ENCODE measurements at regions not wholly inside any gene's neighbourhood (a gene's known extent, or its start where the extent isn't known, plus 50 kb on each side); places are given as distances from the start of the nearest gene placed in this dataset.

DNA sequence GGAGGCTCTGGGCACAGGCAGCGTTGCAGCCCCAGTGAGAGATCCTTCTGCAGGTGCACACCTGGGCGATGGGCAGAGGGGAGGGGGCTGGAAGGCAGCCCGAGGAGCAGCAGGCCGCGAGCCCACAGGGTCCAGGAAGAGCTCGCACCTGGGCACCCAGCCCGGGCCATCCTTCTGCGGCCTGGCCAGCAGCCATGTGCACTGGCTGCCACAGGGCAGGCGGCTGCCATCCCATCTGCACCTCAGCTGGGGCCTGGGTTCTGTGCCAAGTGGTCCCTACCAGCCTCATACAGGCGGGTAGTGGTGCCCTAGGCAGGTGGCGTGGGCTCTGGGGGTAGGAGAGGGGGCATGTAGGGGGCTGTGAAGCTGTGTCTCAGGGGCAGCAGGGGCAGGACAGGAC lies 197.2 kb downstream of the RBFOX3 start:
- Mint-ChIP-seq H3K4me1 (no peaks in the 10 kb centered on the region), H3K36me3 (no peaks in the 10 kb centered on the region), H3K4me3 (no peak overlapping the region), H3K27ac (no peak overlapping the region), H3K9me3 (peaks cover 0 to 2% (median 0%) of the 10 kb centered on the region in 7 donors), H3K27me3 (no peaks in the 10 kb centered on the region)
- H3K27ac ChIP-seq (ENCODE audit: insufficient read depth, low read length, poor library complexity, severe bottlenecking), result no peak overlapping the region
- H3K36me3 ChIP-seq (ENCODE audit: control insufficient read depth, insufficient read depth, low read length), result no peaks in the 10 kb centered on the region
- no peaks in the 10 kb centered on the region for H3K4me1 ChIP-seq (ENCODE audit: control insufficient read depth, insufficient read depth, low read length, poor library complexity, severe bottlenecking)
- DNase-seq (no peak), ATAC-seq (ENCODE audit: low read depth in 2 of 2) (no peak)
- no peaks in the 10 kb centered on the region for H3K9me3 ChIP-seq (ENCODE audit: control insufficient read depth in 2 of 2, low read length in 2 of 2)
- no peaks in the 10 kb centered on the region for H3K27me3 ChIP-seq (ENCODE audit: control insufficient read depth, insufficient read depth, low read length)
- H3K4me3 ChIP-seq (ENCODE audit: low read depth, low read length), result no peak overlapping the region

DNA sequence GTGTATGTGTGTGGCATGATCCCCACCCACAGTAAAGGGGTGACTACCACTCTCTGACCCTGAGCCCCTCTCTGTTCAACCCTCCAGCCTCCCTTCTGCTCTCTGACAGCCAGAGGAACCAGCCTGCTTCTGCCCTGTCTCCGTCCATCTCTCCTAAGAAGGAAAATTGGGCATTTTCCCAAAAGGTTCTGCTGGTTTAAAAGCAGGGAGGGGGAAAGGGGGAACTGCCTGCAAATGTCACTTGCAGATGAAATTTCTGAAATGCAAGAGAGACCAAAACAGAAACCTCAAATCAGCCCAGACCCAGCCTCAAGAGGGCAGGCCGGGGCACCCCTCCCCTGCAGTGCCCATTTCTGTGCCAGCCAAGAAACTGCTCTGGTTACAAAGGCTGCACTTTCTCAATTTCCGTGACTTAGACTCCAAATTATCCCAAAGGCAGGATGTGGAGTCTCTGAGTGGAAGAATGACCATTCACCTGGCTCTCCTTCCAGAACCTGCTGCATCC lies 197.9 kb downstream of the RBFOX3 start:
- ATAC-seq (ENCODE audit: low read depth in 2 of 2) (no peak), DNase-seq (no peak)
- Mint-ChIP-seq H3K4me1 (no peaks in the 10 kb centered on the region), H3K36me3 (no peaks in the 10 kb centered on the region), H3K27me3 (peaks cover 3% of the 10 kb centered on the region), H3K4me3 (no peak overlapping the region), H3K9me3 (peaks cover 0 to 1% (median 0%) of the 10 kb centered on the region in 7 donors), H3K27ac (no peak overlapping the region)
- no peak overlapping the region for H3K4me3 ChIP-seq (ENCODE audit: low read depth, low read length)
- H3K36me3 ChIP-seq (ENCODE audit: control insufficient read depth, insufficient read depth, low read length), result no peaks in the 10 kb centered on the region
- no peak overlapping the region for H3K27ac ChIP-seq (ENCODE audit: insufficient read depth, low read length, poor library complexity, severe bottlenecking)
- no peaks in the 10 kb centered on the region for H3K9me3 ChIP-seq (ENCODE audit: control insufficient read depth in 2 of 2, low read length in 2 of 2)
- H3K4me1 ChIP-seq (ENCODE audit: control insufficient read depth, insufficient read depth, low read length, poor library complexity, severe bottlenecking), result no peaks in the 10 kb centered on the region
- no peaks in the 10 kb centered on the region for H3K27me3 ChIP-seq (ENCODE audit: control insufficient read depth, insufficient read depth, low read length)

DNA sequence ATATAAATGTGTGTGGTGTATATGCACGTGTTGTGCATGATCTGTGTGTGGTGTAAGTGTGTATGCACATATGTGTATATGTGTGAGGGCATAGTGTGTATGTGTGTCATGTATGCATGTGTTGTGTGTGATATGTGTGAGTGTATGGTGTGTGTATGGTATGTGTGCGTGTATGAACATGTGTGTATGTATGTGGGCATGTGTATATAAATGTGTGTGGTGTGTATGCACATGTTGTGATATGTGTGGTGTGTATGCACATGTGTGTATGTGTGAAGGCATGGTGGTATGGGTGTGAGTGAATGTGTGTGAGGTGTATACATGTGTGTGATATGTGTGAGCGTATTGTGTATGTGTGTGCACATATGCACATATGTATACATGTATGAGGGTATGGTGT lies 198.7 kb downstream of the RBFOX3 start:
- no peak for ATAC-seq (ENCODE audit: low read depth in 2 of 2)
- Mint-ChIP-seq H3K4me3 (no peak overlapping the region), H3K4me1 (no peaks in the 10 kb centered on the region), H3K27ac (no peak overlapping the region), H3K9me3 (peaks cover 0 to 2% (median 0%) of the 10 kb centered on the region in 7 donors), H3K36me3 (no peaks in the 10 kb centered on the region), H3K27me3 (peaks cover 9% of the 10 kb centered on the region)
- no peaks in the 10 kb centered on the region for H3K27me3 ChIP-seq (ENCODE audit: control insufficient read depth, insufficient read depth, low read length)
- no peaks in the 10 kb centered on the region for H3K9me3 ChIP-seq (ENCODE audit: control insufficient read depth in 2 of 2, low read length in 2 of 2)
- H3K4me3 ChIP-seq (ENCODE audit: low read depth, low read length), result no peak overlapping the region
- DNase-seq, result no peak
- no peak overlapping the region for H3K27ac ChIP-seq (ENCODE audit: insufficient read depth, low read length, poor library complexity, severe bottlenecking)
- no peaks in the 10 kb centered on the region for H3K4me1 ChIP-seq (ENCODE audit: control insufficient read depth, insufficient read depth, low read length, poor library complexity, severe bottlenecking)
- no peaks in the 10 kb centered on the region for H3K36me3 ChIP-seq (ENCODE audit: control insufficient read depth, insufficient read depth, low read length)

DNA sequence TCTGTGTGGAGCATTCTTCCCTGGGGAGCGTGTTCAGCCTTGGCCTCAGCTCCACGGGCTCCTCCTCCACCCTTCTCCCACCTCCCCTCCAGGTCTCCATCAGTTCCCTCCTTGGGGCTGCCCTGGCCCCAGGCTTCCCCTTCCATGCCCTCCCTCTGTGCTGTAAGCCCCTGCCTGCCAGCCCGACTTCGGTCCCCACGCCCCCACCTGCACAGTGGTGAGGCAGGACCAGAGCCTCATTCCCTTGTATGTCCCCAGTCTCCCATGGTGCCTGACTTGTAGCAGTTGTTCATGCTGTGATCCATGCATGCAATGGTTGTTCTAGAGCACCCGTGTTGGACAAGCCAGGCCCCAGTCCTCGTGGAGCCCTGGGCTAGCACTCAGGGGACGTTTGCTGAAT lies 199.4 kb downstream of the RBFOX3 start:
- no peaks in the 10 kb centered on the region for H3K36me3 Mint-ChIP-seq
- Histone ChIP-seq H3K27me3 (ENCODE audit: control insufficient read depth, insufficient read depth, low read length) (no peaks in the 10 kb centered on the region), H3K36me3 (ENCODE audit: control insufficient read depth, insufficient read depth, low read length) (no peaks in the 10 kb centered on the region), H3K9me3 (ENCODE audit: control insufficient read depth in 2 of 2, low read length in 2 of 2) (no peaks in the 10 kb centered on the region), H3K4me1 (ENCODE audit: control insufficient read depth, insufficient read depth, low read length, poor library complexity, severe bottlenecking) (no peaks in the 10 kb centered on the region), H3K27ac (ENCODE audit: insufficient read depth, low read length, poor library complexity, severe bottlenecking) (no peak overlapping the region), H3K4me3 (ENCODE audit: low read depth, low read length) (no peak overlapping the region)
- H3K27me3 Mint-ChIP-seq, result peaks cover 9% of the 10 kb centered on the region
- peaks cover 0 to 2% (median 0%) of the 10 kb centered on the region in 7 donors for H3K9me3 Mint-ChIP-seq
- H3K4me3 Mint-ChIP-seq, result no peak overlapping the region
- no peak overlapping the region for H3K27ac Mint-ChIP-seq
- no peak for ATAC-seq (ENCODE audit: low read depth in 2 of 2)
- H3K4me1 Mint-ChIP-seq, result no peaks in the 10 kb centered on the region
- DNase-seq, result no peak

DNA sequence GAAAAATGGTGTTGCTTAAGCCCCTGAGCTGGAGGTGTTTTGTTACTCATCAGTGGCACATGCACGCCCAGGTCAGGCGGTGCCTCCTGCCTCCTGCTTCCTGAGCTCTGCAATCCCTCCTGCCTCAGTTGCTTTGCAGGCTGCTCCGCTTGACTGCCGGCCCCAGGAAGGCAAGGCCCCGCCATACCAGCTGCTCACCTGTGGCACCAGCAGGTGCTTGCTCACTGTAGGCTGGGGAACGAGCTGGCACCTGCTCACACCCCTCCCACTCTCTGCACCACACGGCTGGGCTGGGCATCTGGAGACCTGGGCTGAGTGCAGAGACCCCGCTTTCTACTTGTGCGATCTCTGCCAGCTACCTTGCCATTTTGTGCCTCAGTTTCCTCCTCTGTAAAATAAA lies 200.2 kb downstream of the RBFOX3 start:
- H3K4me3 ChIP-seq (ENCODE audit: low read depth, low read length), result no peak overlapping the region
- no peak overlapping the region for H3K27ac ChIP-seq (ENCODE audit: insufficient read depth, low read length, poor library complexity, severe bottlenecking)
- H3K4me1 ChIP-seq (ENCODE audit: control insufficient read depth, insufficient read depth, low read length, poor library complexity, severe bottlenecking), result no peaks in the 10 kb centered on the region
- no peaks in the 10 kb centered on the region for H3K4me1 Mint-ChIP-seq
- H3K27me3 ChIP-seq (ENCODE audit: control insufficient read depth, insufficient read depth, low read length), result no peaks in the 10 kb centered on the region
- H3K9me3 Mint-ChIP-seq, result peaks cover 0 to 3% (median 0%) of the 10 kb centered on the region in 7 donors
- no peaks in the 10 kb centered on the region for H3K36me3 ChIP-seq (ENCODE audit: control insufficient read depth, insufficient read depth, low read length)
- H3K9me3 ChIP-seq (ENCODE audit: control insufficient read depth in 2 of 2, low read length in 2 of 2), result no peaks in the 10 kb centered on the region
- DNase-seq, result no peak
- no peak for ATAC-seq (ENCODE audit: low read depth in 2 of 2)
- H3K27me3 Mint-ChIP-seq, result peaks cover 9% of the 10 kb centered on the region
- H3K4me3 Mint-ChIP-seq, result no peak overlapping the region
- H3K36me3 Mint-ChIP-seq, result no peaks in the 10 kb centered on the region
- H3K27ac Mint-ChIP-seq, result no peak overlapping the region

DNA sequence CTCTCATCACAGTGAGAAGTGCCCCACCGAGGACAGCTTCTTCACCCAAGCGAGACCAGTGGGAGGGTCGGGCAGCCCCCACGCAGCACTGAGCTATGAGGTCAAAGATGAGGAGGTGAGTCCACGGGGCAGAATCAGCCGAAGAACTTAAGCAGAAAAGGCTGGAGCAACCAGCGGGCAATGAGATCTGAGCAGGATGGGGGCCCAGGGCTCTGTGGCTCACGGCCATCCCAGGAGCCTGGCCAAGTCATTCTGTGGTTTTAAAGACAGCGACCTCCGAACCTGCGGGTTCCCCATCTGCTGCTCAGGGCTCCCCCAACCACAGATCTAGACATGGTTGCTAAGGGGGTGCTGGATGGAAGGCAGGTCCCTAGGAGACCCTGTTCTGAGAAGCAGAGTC lies 202.6 kb downstream of the RBFOX3 start:
- no peaks in the 10 kb centered on the region for H3K4me1 Mint-ChIP-seq
- H3K36me3 Mint-ChIP-seq, result no peaks in the 10 kb centered on the region
- Histone ChIP-seq H3K9me3 (ENCODE audit: control insufficient read depth in 2 of 2, low read length in 2 of 2) (no peaks in the 10 kb centered on the region), H3K4me1 (ENCODE audit: control insufficient read depth, insufficient read depth, low read length, poor library complexity, severe bottlenecking) (no peaks in the 10 kb centered on the region), H3K27me3 (ENCODE audit: control insufficient read depth, insufficient read depth, low read length) (no peaks in the 10 kb centered on the region), H3K27ac (ENCODE audit: insufficient read depth, low read length, poor library complexity, severe bottlenecking) (no peak overlapping the region), H3K4me3 (ENCODE audit: low read depth, low read length) (no peak overlapping the region), H3K36me3 (ENCODE audit: control insufficient read depth, insufficient read depth, low read length) (no peaks in the 10 kb centered on the region)
- DNase-seq, result no peak
- H3K4me3 Mint-ChIP-seq, result no peak overlapping the region
- ATAC-seq (ENCODE audit: low read depth in 2 of 2), result no peak
- peaks cover 0 to 5% (median 0%) of the 10 kb centered on the region in 7 donors for H3K9me3 Mint-ChIP-seq
- H3K27ac Mint-ChIP-seq, result no peak overlapping the region
- peaks cover 18% of the 10 kb centered on the region for H3K27me3 Mint-ChIP-seq

DNA sequence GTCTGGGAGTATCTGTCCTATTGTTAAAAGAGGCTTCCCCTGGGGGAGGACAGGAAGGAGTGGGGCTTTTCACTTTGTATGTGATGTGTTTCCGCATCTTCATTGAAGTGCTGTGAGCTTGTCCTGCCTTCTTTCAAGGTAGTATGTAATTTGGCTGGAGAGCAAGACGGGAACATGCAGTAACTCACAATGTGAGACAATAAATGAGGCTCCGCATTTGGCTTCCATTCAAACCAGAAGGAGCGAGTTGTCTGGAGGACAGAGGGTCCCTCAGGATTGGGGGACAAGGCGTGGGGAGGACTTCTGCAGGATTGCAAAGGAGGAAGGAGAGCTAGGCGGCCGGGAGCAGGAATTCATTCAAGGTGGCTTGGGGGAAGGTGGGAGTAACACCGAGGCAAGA lies 203.5 kb downstream of the RBFOX3 start:
- Histone ChIP-seq H3K4me3 (ENCODE audit: low read depth, low read length) (no peak overlapping the region), H3K27ac (ENCODE audit: insufficient read depth, low read length, poor library complexity, severe bottlenecking) (no peak overlapping the region), H3K27me3 (ENCODE audit: control insufficient read depth, insufficient read depth, low read length) (no peaks in the 10 kb centered on the region), H3K4me1 (ENCODE audit: control insufficient read depth, insufficient read depth, low read length, poor library complexity, severe bottlenecking) (no peaks in the 10 kb centered on the region), H3K36me3 (ENCODE audit: control insufficient read depth, insufficient read depth, low read length) (no peaks in the 10 kb centered on the region), H3K9me3 (ENCODE audit: control insufficient read depth in 2 of 2, low read length in 2 of 2) (no peaks in the 10 kb centered on the region)
- ATAC-seq (ENCODE audit: low read depth in 2 of 2), result no peak
- no peak overlapping the region for H3K27ac Mint-ChIP-seq
- H3K4me1 Mint-ChIP-seq, result no peaks in the 10 kb centered on the region
- H3K9me3 Mint-ChIP-seq, result peaks cover 0 to 5% (median 0%) of the 10 kb centered on the region in 7 donors
- no peak overlapping the region for H3K4me3 Mint-ChIP-seq
- no peaks in the 10 kb centered on the region for H3K36me3 Mint-ChIP-seq
- peaks cover 18% of the 10 kb centered on the region for H3K27me3 Mint-ChIP-seq
- DNase-seq, result no peak

DNA sequence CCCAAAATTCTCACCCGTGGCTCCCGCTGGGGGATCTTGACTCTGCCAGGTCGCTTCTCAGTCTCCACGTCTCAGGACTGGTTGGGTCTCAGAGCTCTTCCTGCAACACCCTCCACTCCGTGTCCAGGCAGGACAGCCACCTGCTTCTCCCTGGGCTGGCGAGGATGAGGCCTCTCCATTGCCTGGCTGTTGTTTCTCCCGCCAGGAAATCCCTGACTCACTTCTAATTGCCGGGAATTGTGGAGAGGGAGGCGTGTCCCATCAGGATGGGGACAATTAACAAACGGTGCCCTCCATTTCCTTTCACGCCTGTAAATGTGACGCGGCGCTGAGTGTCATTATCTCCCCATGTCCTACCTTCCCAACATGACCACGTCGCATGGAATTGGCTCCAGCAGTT lies 204.5 kb downstream of the RBFOX3 start:
- no peak overlapping the region for H3K4me3 ChIP-seq (ENCODE audit: low read depth, low read length)
- peaks cover 0 to 3% (median 2%) of the 10 kb centered on the region in 4 donors for H3K4me1 Mint-ChIP-seq
- H3K9me3 ChIP-seq (ENCODE audit: control insufficient read depth in 2 of 2, low read length in 2 of 2), result no peaks in the 10 kb centered on the region
- H3K27me3 Mint-ChIP-seq, result peaks cover 28% of the 10 kb centered on the region
- no peak for DNase-seq
- no peak overlapping the region for H3K4me3 Mint-ChIP-seq
- no peak overlapping the region for H3K27ac Mint-ChIP-seq
- H3K36me3 Mint-ChIP-seq, result no peaks in the 10 kb centered on the region
- H3K36me3 ChIP-seq (ENCODE audit: control insufficient read depth, insufficient read depth, low read length), result no peaks in the 10 kb centered on the region
- peaks cover 1% of the 10 kb centered on the region for H3K4me1 ChIP-seq (ENCODE audit: control insufficient read depth, insufficient read depth, low read length, poor library complexity, severe bottlenecking)
- no peak for ATAC-seq (ENCODE audit: low read depth in 2 of 2)
- H3K9me3 Mint-ChIP-seq, result peaks cover 0 to 5% (median 0%) of the 10 kb centered on the region in 7 donors
- no peaks in the 10 kb centered on the region for H3K27me3 ChIP-seq (ENCODE audit: control insufficient read depth, insufficient read depth, low read length)
- H3K27ac ChIP-seq (ENCODE audit: insufficient read depth, low read length, poor library complexity, severe bottlenecking), result no peak overlapping the region

Data from CD4-positive, CD25-positive, alpha-beta regulatory T cell (primary cell).